Endodermal cell (in vitro differentiated cells): ENCODE measurements at regions not wholly inside any gene's neighbourhood (a gene's known extent, or its start where the extent isn't known, plus 50 kb on each side); places are given as distances from the start of the nearest gene placed in this dataset.

ENCODE experiments used
- DNase-seq: peaks from one replicate; pipeline ENCODE4 v3.0.0-alpha.2; 2017
- H3K27ac ChIP-seq: 2 replicates; pipeline ENCODE4 v1.5.1; 2013; ENCODE audit warnings: mild to moderate bottlenecking, low read depth, low read length, moderate library complexity
- H3K27me3 ChIP-seq: 2 replicates; pipeline ENCODE4 v1.6.1; 2013; ENCODE audit warnings: mild to moderate bottlenecking, low read length, moderate library complexity; ENCODE audit not compliant: insufficient read depth, control insufficient read depth, poor library complexity, severe bottlenecking
- H3K36me3 ChIP-seq: 2 replicates; pipeline ENCODE4 v1.7.0; 2013; ENCODE audit warnings: mild to moderate bottlenecking, low read length, moderate library complexity; ENCODE audit not compliant: control insufficient read depth, insufficient read depth
- H3K4me1 ChIP-seq: one replicate; pipeline ENCODE4 v1.7.0; 2013; ENCODE audit warnings: low read length; ENCODE audit not compliant: control insufficient read depth, insufficient read depth
- H3K4me3 ChIP-seq: 2 replicates; pipeline ENCODE4 v1.5.1; 2013; ENCODE audit warnings: mild to moderate bottlenecking, low read length, moderate library complexity
- H3K9ac ChIP-seq: 2 replicates; pipeline ENCODE4 v1.6.1; 2013; ENCODE audit warnings: mild to moderate bottlenecking, low read length, moderate library complexity; ENCODE audit not compliant: poor library complexity, severe bottlenecking; ENCODE audit errors: extremely low read depth
- H3K9me3 ChIP-seq: 2 replicates; pipeline ENCODE4 v1.6.1; 2013; ENCODE audit warnings: mild to moderate bottlenecking, low read length, moderate library complexity; ENCODE audit not compliant: control insufficient read depth
- H3K27ac Mint-ChIP-seq: 2 replicates; pipeline ENCODE4 v1.8.0; 2020; ENCODE audit warnings: mixed read lengths
- H3K27me3 Mint-ChIP-seq: 2 replicates; pipeline ENCODE4 v1.8.0; 2021; ENCODE audit warnings: mild to moderate bottlenecking, mixed read lengths; ENCODE audit not compliant: insufficient read depth
- H3K36me3 Mint-ChIP-seq: 2 replicates; pipeline ENCODE4 v1.8.0; 2020; ENCODE audit warnings: low read depth, mixed read lengths
- H3K4me1 Mint-ChIP-seq: 2 replicates; pipeline ENCODE4 v1.8.0; 2020; ENCODE audit warnings: mixed read lengths
- H3K4me3 Mint-ChIP-seq: 2 replicates; pipeline ENCODE4 v1.8.0; 2020; ENCODE audit warnings: mild to moderate bottlenecking, moderate library complexity, mixed read lengths
- H3K9me3 Mint-ChIP-seq: 2 replicates; pipeline ENCODE4 v1.8.0; 2020; ENCODE audit warnings: mild to moderate bottlenecking, mixed read lengths
- CTCF ChIP-seq: fragments of 200-600 bp; sonication (generic); conservative IDR thresholded peaks from 2 replicates; pipeline ENCODE4 v1.5.0; 2021; ENCODE audit warnings: antibody characterized with exemption, mild to moderate bottlenecking
- WGBS, 2 experiments: methylation state at CpG; one replicate each; pipeline versions ENCODE4 v1.1.5 to v1.1.7; 2013; ENCODE audit warnings: missing lambda C conversion rate in 2 of 2, mixed read lengths in 1 of 2; ENCODE audit not compliant: insufficient coverage in 1 of 2, insufficient read length in 1 of 2; 5-methylcytosine and 5-hydroxymethylcytosine counted together

- no peaks in the 10 kb centered on the region for H3K4me1 ChIP-seq
- H3K9ac ChIP-seq: no peak overlapping the region
- Mint-ChIP-seq H3K36me3 (no peaks in the 10 kb centered on the region), H3K27ac (no peak overlapping the region), H3K9me3 (no peaks in the 10 kb centered on the region), H3K27me3 (no peaks in the 10 kb centered on the region), H3K4me1 (no peaks in the 10 kb centered on the region), H3K4me3 (no peak overlapping the region)
- H3K27me3 ChIP-seq: no peaks in the 10 kb centered on the region
- H3K27ac ChIP-seq: no peak overlapping the region
- WGBS, 2 experiments: 90 to 100% methylated on average over 1 to 2 of the region's 2 CpGs
- no peak overlapping the region for H3K4me3 ChIP-seq
- no peaks in the 10 kb centered on the region for H3K36me3 ChIP-seq
- TF ChIP-seq CTCF: no peak
- no peak for DNase-seq
- H3K9me3 ChIP-seq: no peaks in the 10 kb centered on the region
Observed at GRCh38 chr17:33484559-33484958, 191.5 kb upstream of the ASIC2 start.

GRCh38 chr17:33486135-33486885 is 193.2 kb upstream of the ASIC2 start:
- no peaks in the 10 kb centered on the region for H3K9me3 ChIP-seq
- 86 to 95% methylated on average over 3 to 5 of the region's 5 CpGs for WGBS, 2 experiments
- no peaks in the 10 kb centered on the region for H3K4me1 Mint-ChIP-seq
- TF ChIP-seq CTCF: no peak
- DNase-seq: no peak
- H3K4me3 ChIP-seq: no peak overlapping the region
- H3K36me3 Mint-ChIP-seq: no peaks in the 10 kb centered on the region
- H3K27me3 Mint-ChIP-seq: no peaks in the 10 kb centered on the region
- no peaks in the 10 kb centered on the region for H3K27me3 ChIP-seq
- no peaks in the 10 kb centered on the region for H3K36me3 ChIP-seq
- no peaks in the 10 kb centered on the region for H3K4me1 ChIP-seq
- no peak overlapping the region for H3K27ac Mint-ChIP-seq
- no peak overlapping the region for H3K4me3 Mint-ChIP-seq
- H3K9ac ChIP-seq: no peak overlapping the region
- H3K9me3 Mint-ChIP-seq: no peaks in the 10 kb centered on the region
- no peak overlapping the region for H3K27ac ChIP-seq

- Histone ChIP-seq H3K27ac (no peak overlapping the region), H3K27me3 (no peaks in the 10 kb centered on the region), H3K36me3 (no peaks in the 10 kb centered on the region), H3K4me1 (no peaks in the 10 kb centered on the region), H3K9me3 (no peaks in the 10 kb centered on the region), H3K4me3 (no peak overlapping the region), H3K9ac (no peak overlapping the region)
- H3K9me3 Mint-ChIP-seq: no peaks in the 10 kb centered on the region
- TF ChIP-seq CTCF: no peak
- no peaks in the 10 kb centered on the region for H3K4me1 Mint-ChIP-seq
- DNase-seq: no peak
- H3K4me3 Mint-ChIP-seq: no peak overlapping the region
- no peak overlapping the region for H3K27ac Mint-ChIP-seq
- peaks cover 2% of the 10 kb centered on the region for H3K27me3 Mint-ChIP-seq
- 89% methylated on average over 4 of the region's 4 CpGs; no CpG with 5 or more reads in 1 of the 2 experiments for WGBS, 2 experiments
- H3K36me3 Mint-ChIP-seq: no peaks in the 10 kb centered on the region
Observed at GRCh38 chr17:33487187-33487879, 194.2 kb upstream of the ASIC2 start.
